Tibial artery (tissue), 4 donors: ENCODE measurements at regions not wholly inside any gene's neighbourhood (a gene's known extent, or its start where the extent isn't known, plus 50 kb on each side); places are given as distances from the start of the nearest gene placed in this dataset.

Experiments used
- DNase-seq, 2 donors: peaks; one replicate each; pipeline ENCODE4 v3.0.0-alpha.2; 2019
- H3K27ac ChIP-seq, 2 donors: fragments of 200-600 bp; sonication (generic) in 1 of 2; 1 replicate in 1 of 2; 2 replicates in 1 of 2; pipeline ENCODE4 v1.5.1; 2018 to 2019; ENCODE audit warnings: mild to moderate bottlenecking in 1 of 2
- H3K27me3 ChIP-seq, 2 donors: fragments of 200-600 bp; sonication (generic) in 1 of 2; one replicate each; pipeline versions ENCODE4 v1.5.1 to v1.6.0; 2016 to 2019
- H3K36me3 ChIP-seq, 3 donors: fragments of 200-600 bp; sonication (generic) in 2 of 3; one replicate each; pipeline ENCODE4 v1.5.1; 2016 to 2019; ENCODE audit warnings: mild to moderate bottlenecking in 2 of 3
- H3K4me1 ChIP-seq, 4 donors: fragments of 200-600 bp; sonication (generic) in 2 of 4; 1 replicate in 3 of 4; 2 replicates in 1 of 4; pipeline ENCODE4 v1.5.1; 2016 to 2019
- H3K4me3 ChIP-seq, 2 donors: fragments of 200-600 bp; sonication (generic) in 1 of 2; 1 replicate in 1 of 2; 2 replicates in 1 of 2; pipeline ENCODE4 v1.5.1; 2018 to 2019; ENCODE audit warnings: mild to moderate bottlenecking in 2 of 2
- H3K9me3 ChIP-seq, 3 donors: fragments of 200-600 bp; sonication (generic) in 1 of 3; one replicate each; pipeline ENCODE4 v1.5.1; 2016 to 2019
- CTCF ChIP-seq, 2 experiments: fragments of 200-600 bp in 1 of 2; fragments of 450-650 bp in 1 of 2; IDR thresholded peaks; one replicate each; pipeline ENCODE4 v1.5.1; 2017 to 2019; ENCODE audit warnings: antibody characterized with exemption in 2 of 2, mild to moderate bottlenecking in 1 of 2, moderate library complexity in 1 of 2
- intact Hi-C: fragments of 100-400 bp; cut with DNase I; formaldehyde crosslinking; loops from one replicate; pipeline ENCODE4 v1.15.0; 2023; ENCODE audit warnings: low total_unique reads

DNA sequence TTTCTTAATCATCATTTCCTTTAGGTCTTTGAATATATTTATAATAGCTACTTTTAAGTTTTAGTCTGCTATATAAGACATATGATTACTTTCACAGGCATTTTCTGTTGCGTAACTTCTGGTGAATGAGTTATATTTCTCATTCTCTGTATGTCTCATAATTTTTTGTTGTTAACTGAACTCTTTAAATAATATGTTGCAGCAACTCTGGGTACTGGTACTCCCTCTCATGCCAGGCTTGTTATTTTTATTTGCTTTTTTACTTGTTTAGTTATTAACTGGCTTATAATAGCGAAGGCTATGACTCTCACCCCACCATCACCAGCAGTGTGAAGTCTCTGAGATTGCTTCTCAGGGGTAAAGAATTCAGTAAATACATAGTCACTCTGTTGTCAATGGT is 524.2 kb upstream of the CHORDC1 start:
- TF ChIP-seq CTCF (IDR thresholded peaks at IDR 0.05) = no peak
- DNase-seq = no peak

GRCh38 chr11:90744169-90744568 is 521.3 kb upstream of the CHORDC1 start:
- H3K27ac ChIP-seq = no peak overlapping the region
- no peaks in the 10 kb centered on the region for H3K4me1 ChIP-seq
- H3K4me3 ChIP-seq = no peak overlapping the region
- peaks cover 0 to 7% (median 0%) of the 10 kb centered on the region in 3 donors for H3K9me3 ChIP-seq
- TF ChIP-seq CTCF (IDR thresholded peaks at IDR 0.05) = no peak
- intact Hi-C loops = no loop called here
- no peak for DNase-seq
- H3K36me3 ChIP-seq = no peaks in the 10 kb centered on the region
- H3K27me3 ChIP-seq = no peaks in the 10 kb centered on the region

More for the DNA sequence above, 524.2 kb upstream of the CHORDC1 start:
- H3K4me3 ChIP-seq = no peak overlapping the region
- no peak overlapping the region for H3K27ac ChIP-seq
- H3K4me1 ChIP-seq = no peaks in the 10 kb centered on the region
- H3K36me3 ChIP-seq = no peaks in the 10 kb centered on the region
- H3K9me3 ChIP-seq = peaks cover 0 to 7% (median 0%) of the 10 kb centered on the region in 3 donors
- intact Hi-C loops = no loop called here
- H3K27me3 ChIP-seq = no peaks in the 10 kb centered on the region

DNA sequence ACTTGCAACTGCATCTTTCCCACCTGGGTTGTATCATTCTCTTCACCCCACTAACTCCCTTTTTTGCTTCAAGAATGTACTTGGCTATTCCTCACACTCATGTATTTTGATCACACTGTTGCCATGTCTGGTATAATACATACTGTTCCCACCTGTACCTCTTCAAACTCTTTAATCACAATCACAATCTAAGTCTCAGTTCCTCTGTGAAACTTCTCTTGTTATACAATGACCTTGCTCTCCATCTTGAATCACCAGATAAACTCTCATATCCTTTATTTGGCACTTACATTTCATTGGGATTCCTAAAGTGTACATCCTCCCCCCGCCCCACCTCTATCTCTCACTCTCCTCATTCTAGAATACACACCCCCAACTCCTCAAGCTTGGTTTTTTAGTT is 516.0 kb upstream of the CHORDC1 start:
- DNase-seq = no peak
- intact Hi-C loops = no loop called here
- Histone ChIP-seq H3K36me3 (no peaks in the 10 kb centered on the region), H3K4me3 (no peak overlapping the region), H3K27me3 (no peaks in the 10 kb centered on the region), H3K27ac (no peak overlapping the region), H3K4me1 (no peaks in the 10 kb centered on the region), H3K9me3 (no peaks in the 10 kb centered on the region)
- no peak for TF ChIP-seq CTCF (IDR thresholded peaks at IDR 0.05)

DNA sequence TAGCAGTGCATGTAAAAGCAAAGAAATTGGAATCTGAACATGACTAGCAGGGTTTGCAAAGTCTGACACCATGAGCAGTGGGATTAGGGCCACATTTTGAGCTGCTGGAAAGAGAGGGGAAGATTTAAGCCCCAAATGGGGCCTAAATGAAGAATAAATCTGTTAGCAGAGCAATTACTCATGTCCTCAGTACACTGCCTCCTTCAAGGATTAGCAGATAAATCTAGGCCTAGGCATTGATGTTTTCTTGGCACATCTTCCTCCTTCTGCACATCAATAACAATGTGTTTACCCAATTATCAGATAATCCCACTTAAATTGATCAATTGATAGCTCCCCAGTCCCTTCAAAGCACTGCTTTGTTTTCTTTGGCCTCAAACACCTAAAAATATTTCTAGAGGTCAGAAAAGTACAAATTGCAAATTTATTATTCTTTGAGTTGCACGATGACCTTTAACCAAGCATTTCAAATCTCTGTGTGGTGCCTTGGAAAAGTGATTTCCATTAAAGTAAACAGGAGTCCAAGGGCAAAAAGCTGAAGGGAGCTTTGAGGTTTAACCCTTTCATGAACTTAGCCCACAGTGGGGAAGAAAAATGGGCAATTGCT is 514.7 kb upstream of the CHORDC1 start:
- no peaks in the 10 kb centered on the region for H3K27me3 ChIP-seq
- DNase-seq = no peak
- H3K9me3 ChIP-seq = no peaks in the 10 kb centered on the region
- H3K36me3 ChIP-seq = no peaks in the 10 kb centered on the region
- no peaks in the 10 kb centered on the region for H3K4me1 ChIP-seq
- no peak for TF ChIP-seq CTCF (IDR thresholded peaks at IDR 0.05)
- no peak overlapping the region for H3K27ac ChIP-seq
- intact Hi-C loops = no loop called here
- no peak overlapping the region for H3K4me3 ChIP-seq

GRCh38 chr11:90732486-90732885 is 509.6 kb upstream of the CHORDC1 start:
- Histone ChIP-seq H3K27me3 (no peaks in the 10 kb centered on the region), H3K9me3 (peaks cover 0 to 5% (median 2%) of the 10 kb centered on the region in 3 donors), H3K4me3 (no peak overlapping the region), H3K27ac (no peak overlapping the region), H3K36me3 (no peaks in the 10 kb centered on the region), H3K4me1 (no peaks in the 10 kb centered on the region)
- DNase-seq = no peak
- intact Hi-C loops = no loop called here
- no peak for TF ChIP-seq CTCF (IDR thresholded peaks at IDR 0.05)

DNA sequence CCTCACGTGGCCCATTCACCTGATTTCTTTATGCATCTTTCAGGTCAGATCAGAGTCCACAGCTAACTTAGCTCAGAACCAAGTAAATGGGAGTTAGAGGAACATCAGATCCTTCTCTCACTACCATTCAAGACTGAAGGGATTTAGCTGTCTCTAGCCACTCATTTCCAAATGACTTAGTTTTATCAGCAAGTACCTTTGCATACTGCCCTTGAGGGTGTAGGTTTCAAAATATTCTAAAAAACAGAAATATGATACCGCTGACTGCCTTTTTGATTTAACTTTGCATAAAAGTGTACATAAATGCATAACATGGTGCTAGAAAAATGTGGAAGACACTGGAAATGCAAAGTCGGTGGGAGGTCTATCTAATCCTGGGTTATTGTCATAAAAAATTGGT is 500.6 kb upstream of the CHORDC1 start:
- TF ChIP-seq CTCF (IDR thresholded peaks at IDR 0.05) = no peak
- H3K36me3 ChIP-seq = no peaks in the 10 kb centered on the region
- H3K27ac ChIP-seq = no peak overlapping the region
- H3K4me1 ChIP-seq = no peaks in the 10 kb centered on the region
- DNase-seq = no peak
- H3K9me3 ChIP-seq = no peaks in the 10 kb centered on the region
- H3K4me3 ChIP-seq = no peak overlapping the region
- intact Hi-C loops = no loop called here
- H3K27me3 ChIP-seq = no peaks in the 10 kb centered on the region
